GM12873 (cell line): ENCODE measurements at regions not wholly inside any gene's neighbourhood (a gene's known extent, or its start where the extent isn't known, plus 50 kb on each side); places are given as distances from the start of the nearest gene placed in this dataset.

Experiments used
- TF ChIP-seq, protein P1 (sequence below): IDR thresholded peaks from 2 replicates; pipeline ENCODE4 v1.5.1; 2012; ENCODE audit warnings: low read depth, mild to moderate bottlenecking, moderate library complexity, low read length, control low read depth; ENCODE audit not compliant: insufficient read depth; ENCODE audit errors: missing control alignments

DNA sequence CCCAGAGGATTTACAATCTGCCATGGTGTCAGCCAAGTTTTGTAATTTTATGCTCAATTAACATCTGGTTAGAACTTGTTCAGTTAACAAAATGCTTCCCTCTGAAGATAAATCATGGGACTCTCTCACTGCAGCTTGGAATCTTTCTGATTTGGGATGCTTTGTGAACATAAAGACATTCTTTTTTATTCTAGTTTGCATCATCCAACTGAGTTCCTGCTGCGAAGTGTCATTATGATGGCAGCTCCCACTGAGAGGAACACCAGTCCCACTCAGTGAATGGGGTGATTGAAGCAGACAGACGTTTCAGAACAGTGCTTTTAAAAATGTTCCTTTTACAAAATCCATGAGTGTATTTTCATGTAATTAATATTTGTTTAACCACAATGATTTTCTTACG, 863.8 kb downstream of the TLE4 start:
- TF ChIP-seq, protein P1, sequence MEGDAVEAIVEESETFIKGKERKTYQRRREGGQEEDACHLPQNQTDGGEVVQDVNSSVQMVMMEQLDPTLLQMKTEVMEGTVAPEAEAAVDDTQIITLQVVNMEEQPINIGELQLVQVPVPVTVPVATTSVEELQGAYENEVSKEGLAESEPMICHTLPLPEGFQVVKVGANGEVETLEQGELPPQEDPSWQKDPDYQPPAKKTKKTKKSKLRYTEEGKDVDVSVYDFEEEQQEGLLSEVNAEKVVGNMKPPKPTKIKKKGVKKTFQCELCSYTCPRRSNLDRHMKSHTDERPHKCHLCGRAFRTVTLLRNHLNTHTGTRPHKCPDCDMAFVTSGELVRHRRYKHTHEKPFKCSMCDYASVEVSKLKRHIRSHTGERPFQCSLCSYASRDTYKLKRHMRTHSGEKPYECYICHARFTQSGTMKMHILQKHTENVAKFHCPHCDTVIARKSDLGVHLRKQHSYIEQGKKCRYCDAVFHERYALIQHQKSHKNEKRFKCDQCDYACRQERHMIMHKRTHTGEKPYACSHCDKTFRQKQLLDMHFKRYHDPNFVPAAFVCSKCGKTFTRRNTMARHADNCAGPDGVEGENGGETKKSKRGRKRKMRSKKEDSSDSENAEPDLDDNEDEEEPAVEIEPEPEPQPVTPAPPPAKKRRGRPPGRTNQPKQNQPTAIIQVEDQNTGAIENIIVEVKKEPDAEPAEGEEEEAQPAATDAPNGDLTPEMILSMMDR: no peak

DNA sequence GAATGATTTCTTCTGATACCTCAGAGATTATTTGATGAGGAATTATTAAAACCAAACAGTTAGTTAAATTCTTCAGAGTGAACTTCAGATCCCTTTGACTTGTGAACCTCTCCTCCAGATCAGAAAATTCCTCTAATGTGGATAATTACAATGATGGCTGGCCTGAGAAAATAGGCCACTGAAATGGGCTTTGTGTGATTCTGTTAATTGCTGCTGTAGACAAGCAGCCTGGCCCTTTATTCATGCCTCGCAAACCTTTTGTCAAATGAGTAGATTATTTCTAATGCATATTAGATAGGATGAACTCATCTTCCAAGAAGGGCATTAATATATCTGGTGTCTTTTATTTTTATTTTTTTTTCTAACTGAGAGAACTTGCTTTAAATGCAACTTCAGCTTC, 855.2 kb downstream of the TLE4 start:
- TF ChIP-seq, protein P1: no peak

DNA sequence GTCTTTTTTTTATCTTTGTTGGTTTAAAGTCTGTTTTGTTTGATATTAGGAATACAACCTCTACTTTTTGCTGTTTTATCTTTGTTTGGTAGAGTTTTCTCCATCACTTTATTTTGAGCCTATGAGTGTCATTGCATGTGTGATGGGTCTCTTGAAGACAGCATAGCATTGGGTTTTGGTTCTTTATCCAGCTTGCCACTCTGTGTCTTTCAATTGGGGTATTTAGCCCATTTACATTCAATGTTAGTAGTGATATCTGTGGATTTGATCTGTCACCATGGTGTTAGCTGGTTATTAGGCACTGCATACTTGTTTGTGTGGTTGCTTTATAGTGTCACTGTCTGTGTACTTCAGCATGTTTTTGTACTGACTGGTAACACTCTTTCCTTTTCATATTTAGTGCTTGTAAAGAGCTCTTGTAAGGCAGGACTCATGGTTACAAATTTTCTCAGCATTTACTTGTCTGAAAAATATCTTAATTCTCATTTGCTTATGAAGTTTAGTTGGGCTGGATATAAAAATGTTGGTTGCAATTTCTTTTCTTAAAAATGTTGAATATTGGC, 845.5 kb downstream of the TLE4 start:
- TF ChIP-seq, protein P1: no peak

DNA sequence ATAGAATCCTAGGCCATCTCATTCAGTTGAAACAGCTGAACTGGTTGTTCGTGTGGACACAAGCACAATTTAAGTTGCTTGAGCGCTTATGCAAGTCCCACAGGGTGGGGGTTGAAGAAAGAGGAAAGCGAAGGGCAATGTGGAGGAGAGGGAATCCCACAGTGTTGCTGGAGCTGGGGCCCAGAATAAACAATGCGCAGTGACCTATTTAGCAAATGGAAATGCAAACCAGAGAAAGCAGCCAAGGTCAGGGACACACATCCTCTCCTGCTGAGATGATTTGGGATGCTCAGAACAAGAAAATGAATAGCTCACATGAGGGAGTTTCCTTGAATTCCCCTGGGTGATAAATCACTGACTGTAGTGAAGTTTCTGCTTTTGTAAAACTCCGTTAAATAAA, 838.3 kb downstream of the TLE4 start:
- TF ChIP-seq, protein P1: no peak

DNA sequence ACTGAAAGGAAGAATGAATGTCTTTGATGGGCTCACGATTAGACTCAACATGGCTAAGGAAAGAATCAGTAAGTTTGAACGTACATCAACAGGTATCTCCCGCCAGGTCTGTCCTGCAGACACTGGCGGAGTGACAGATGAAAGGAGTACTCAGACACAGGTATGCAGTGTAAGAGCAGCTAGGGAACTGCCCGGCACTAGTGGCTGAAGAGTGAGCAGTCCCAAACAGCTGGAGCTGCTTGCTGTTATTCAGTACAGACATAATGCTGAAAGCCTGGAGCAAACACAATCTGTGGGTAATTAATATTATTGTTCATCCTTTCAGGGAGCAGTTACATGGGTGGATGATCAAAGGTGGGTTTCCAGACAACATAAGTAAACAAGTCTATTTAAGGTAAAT, 835.5 kb downstream of the TLE4 start:
- TF ChIP-seq, protein P1: no peak

DNA sequence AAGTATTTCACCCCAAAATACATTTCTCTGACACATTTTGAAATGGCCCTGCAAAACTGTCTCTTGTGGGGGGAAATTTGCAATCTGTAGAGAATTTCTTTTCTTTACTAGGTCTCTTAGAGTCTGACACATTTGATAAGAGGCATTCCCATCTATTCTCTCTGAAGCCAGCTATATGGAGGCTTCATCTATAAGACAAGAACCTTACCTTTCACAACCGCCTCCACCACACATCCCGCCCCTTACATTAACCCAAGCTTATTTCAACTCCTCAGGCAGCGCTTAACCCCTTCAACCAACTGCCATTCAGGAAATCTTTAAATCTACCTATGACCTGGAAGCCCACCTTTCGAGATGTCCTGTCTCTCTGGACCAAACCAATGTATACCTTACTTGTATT, 829.5 kb downstream of the TLE4 start:
- TF ChIP-seq, protein P1: no peak

DNA sequence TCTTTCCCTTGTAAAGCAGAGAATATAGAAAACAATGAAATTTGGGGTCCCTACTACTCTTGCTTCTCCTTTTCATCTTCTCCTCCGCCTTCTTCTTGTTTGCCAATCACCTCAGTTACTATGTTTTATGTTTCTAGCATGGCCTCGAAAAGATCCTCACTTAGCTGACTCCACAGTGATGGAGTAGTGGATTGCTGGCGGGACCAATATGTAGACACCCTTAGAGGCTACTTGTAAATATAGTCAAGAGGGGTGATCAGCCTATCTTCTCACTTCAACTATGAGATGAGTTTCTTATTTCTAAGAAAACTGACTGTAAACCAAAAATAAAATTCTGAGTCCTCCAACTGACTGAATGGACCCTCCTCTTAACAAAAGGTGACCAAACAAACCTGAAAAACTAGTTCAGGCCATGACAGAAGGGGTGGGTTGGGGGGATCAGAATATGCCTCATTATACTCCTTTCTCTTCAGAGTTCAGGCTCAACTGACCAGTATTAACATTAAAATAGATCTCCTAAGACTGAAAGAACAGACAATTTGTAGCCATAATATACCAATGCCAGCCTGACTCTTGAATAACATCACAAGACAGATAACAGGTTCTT, 829.0 kb downstream of the TLE4 start:
- TF ChIP-seq, protein P1: no peak
